ENCODE measurements at regions not wholly inside any gene's neighbourhood (a gene's known extent, or its start where the extent isn't known, plus 50 kb on each side); places are given as distances from the start of the nearest gene placed in this dataset.

GRCh38 chr22:42320443-42321416 is 50.3 kb upstream of the TCF20 start:
- Histone ChIP-seq H3K27me3 (ENCODE audit: insufficient read depth in 3 of 3, low read length in 2 of 3) (peaks cover 0 to 9% (median 6%) of the 10 kb centered on the region in 3 donors), H3K4me3 (no peak overlapping the region), H3K27ac (no peak overlapping the region), H3K9me3 (no peaks in the 10 kb centered on the region), H3K36me3 (ENCODE audit: insufficient read depth in 1 of 2, low read depth in 1 of 2) (no peaks in the 10 kb centered on the region), H3K4me1 (no peaks in the 10 kb centered on the region)
- DNase-seq (no peak), ATAC-seq (no peak)
- WGBS, 3 donors = 86 to 89% (median 89%) methylated on average over 20 of the region's 20 CpGs
- intact Hi-C loops (cut with DNase I) = no loop called here
- TF ChIP-seq, protein P1, sequence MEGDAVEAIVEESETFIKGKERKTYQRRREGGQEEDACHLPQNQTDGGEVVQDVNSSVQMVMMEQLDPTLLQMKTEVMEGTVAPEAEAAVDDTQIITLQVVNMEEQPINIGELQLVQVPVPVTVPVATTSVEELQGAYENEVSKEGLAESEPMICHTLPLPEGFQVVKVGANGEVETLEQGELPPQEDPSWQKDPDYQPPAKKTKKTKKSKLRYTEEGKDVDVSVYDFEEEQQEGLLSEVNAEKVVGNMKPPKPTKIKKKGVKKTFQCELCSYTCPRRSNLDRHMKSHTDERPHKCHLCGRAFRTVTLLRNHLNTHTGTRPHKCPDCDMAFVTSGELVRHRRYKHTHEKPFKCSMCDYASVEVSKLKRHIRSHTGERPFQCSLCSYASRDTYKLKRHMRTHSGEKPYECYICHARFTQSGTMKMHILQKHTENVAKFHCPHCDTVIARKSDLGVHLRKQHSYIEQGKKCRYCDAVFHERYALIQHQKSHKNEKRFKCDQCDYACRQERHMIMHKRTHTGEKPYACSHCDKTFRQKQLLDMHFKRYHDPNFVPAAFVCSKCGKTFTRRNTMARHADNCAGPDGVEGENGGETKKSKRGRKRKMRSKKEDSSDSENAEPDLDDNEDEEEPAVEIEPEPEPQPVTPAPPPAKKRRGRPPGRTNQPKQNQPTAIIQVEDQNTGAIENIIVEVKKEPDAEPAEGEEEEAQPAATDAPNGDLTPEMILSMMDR (IDR thresholded peaks at IDR 0.05) = no peak

All from psoas muscle (tissue), 7 donors.